B cell (primary cell): ENCODE measurements at regions not wholly inside any gene's neighbourhood (a gene's known extent, or its start where the extent isn't known, plus 50 kb on each side); places are given as distances from the start of the nearest gene placed in this dataset.

Source experiments
- ATAC-seq: fragments of 200-7000 bp; cut with Tn5 transposase; one replicate; pipeline ENCODE4 v1.10.0; 2021; ENCODE audit warnings: low read depth, mild to moderate bottlenecking, moderate number of reproducible peaks, moderate library complexity
- CTCF ChIA-PET: fragments of 350-600 bp; sonication (Branson Sonifier 250); formaldehyde crosslinking; loops from one replicate; lab custom pipeline; 2021; ENCODE audit warnings: antibody characterized with exemption, inconsistent platforms; lab: Charles Lee
- POLR2A ChIA-PET: fragments of 350-600 bp; sonication (Branson Sonifier 250); formaldehyde crosslinking; loops from one replicate; lab custom pipeline; 2021; ENCODE audit warnings: antibody characterized with exemption; lab: Charles Lee
- DNase-seq: peaks from one replicate; pipeline ENCODE4 v3.0.0; 2013
- H2AFZ ChIP-seq: 2 replicates; pipeline ENCODE4 v1.6.1; 2012; ENCODE audit warnings: mild to moderate bottlenecking, low read depth, low read length; ENCODE audit not compliant: insufficient read depth, poor library complexity, severe bottlenecking
- H3K27ac ChIP-seq, 2 donors: 1 replicate in 1 of 2; 2 replicates in 1 of 2; pipeline ENCODE4 v1.5.1; 2012 to 2013; ENCODE audit warnings: low read length in 2 of 2, mild to moderate bottlenecking in 2 of 2, moderate library complexity in 1 of 2
- H3K27me3 ChIP-seq, 4 experiments: fragments of 200-600 bp in 1 of 4; sonication (generic) in 1 of 4; replicated peaks in 1 of 4; 1 replicate in 2 of 4; 2 replicates in 2 of 4; pipeline versions ENCODE4 v1.6.1 to v1.7.0; 2013 to 2016; ENCODE audit warnings: low read length in 3 of 4, mild to moderate bottlenecking in 2 of 4, mixed read lengths in 1 of 4, moderate library complexity in 1 of 4; ENCODE audit not compliant: insufficient read depth in 4 of 4, control insufficient read depth in 3 of 4; ENCODE audit errors: control extremely low read depth in 1 of 4
- H3K36me3 ChIP-seq, 2 experiments: replicated peaks in 1 of 2; 1 replicate in 1 of 2; 2 replicates in 1 of 2; pipeline versions ENCODE4 v1.6.1 to v1.7.1; 2013; ENCODE audit warnings: low read length in 1 of 2; ENCODE audit not compliant: insufficient read depth in 2 of 2, control insufficient read depth in 1 of 2; ENCODE audit errors: control extremely low read depth in 1 of 2, extremely low read depth in 1 of 2
- H3K4me1 ChIP-seq, 2 donors: fragments of 200-600 bp in 1 of 2; sonication (generic) in 1 of 2; 1 replicate in 1 of 2; 2 replicates in 1 of 2; pipeline versions ENCODE4 v1.5.1 to v1.6.1; 2013 to 2017; ENCODE audit warnings: low read length in 2 of 2; ENCODE audit not compliant: control insufficient read depth in 2 of 2, insufficient read depth in 2 of 2
- H3K4me2 ChIP-seq: replicated peaks from 2 replicates; pipeline ENCODE3; 2012; ENCODE audit warnings: mild to moderate bottlenecking, low read depth, low read length; ENCODE audit not compliant: poor library complexity, severe bottlenecking
- H3K4me3 ChIP-seq, 5 experiments: fragments of 200-600 bp in 1 of 5; sonication (generic) in 1 of 5; 1 replicate in 3 of 5; 2 replicates in 2 of 5; pipeline versions ENCODE4 v1.5.1 to v1.7.0; 2011 to 2016; ENCODE audit warnings: low read length in 4 of 5, mild to moderate bottlenecking in 4 of 5, low read depth in 2 of 5, control low read depth in 1 of 5, moderate library complexity in 1 of 5; ENCODE audit not compliant: insufficient read depth in 1 of 5; ENCODE audit errors: control extremely low read depth in 1 of 5, extremely low read depth in 1 of 5
- H3K79me2 ChIP-seq: fragments of 200-600 bp; sonication (generic); one replicate; pipeline ENCODE4 v1.6.0; 2016; ENCODE audit warnings: low read length; ENCODE audit not compliant: control insufficient read depth, insufficient read depth
- H3K9ac ChIP-seq: fragments of 200-600 bp; sonication (generic); 2 replicates; pipeline ENCODE4 v1.6.1; 2017; ENCODE audit warnings: mild to moderate bottlenecking, low read length, moderate library complexity
- H3K9me3 ChIP-seq, 3 donors: one replicate each; pipeline versions ENCODE4 v1.6.1 to v1.7.1; 2013; ENCODE audit warnings: low read length in 2 of 3; ENCODE audit not compliant: control insufficient read depth in 2 of 3, insufficient read depth in 1 of 3; ENCODE audit errors: control extremely low read depth in 1 of 3
- H4K20me1 ChIP-seq: 2 replicates; pipeline ENCODE4 v1.6.0; 2012; ENCODE audit warnings: mild to moderate bottlenecking, low read length; ENCODE audit not compliant: insufficient read depth, control insufficient read depth, poor library complexity, severe bottlenecking
- H3K27ac Mint-ChIP-seq: one replicate; pipeline ENCODE4 v1.8.0; 2021; ENCODE audit warnings: mixed read lengths
- H3K27me3 Mint-ChIP-seq: one replicate; pipeline ENCODE4 v1.8.0; 2021; ENCODE audit warnings: mixed read lengths
- H3K4me1 Mint-ChIP-seq: one replicate; pipeline ENCODE4 v1.8.0; 2021; ENCODE audit warnings: mixed read lengths
- H3K4me3 Mint-ChIP-seq: one replicate; pipeline ENCODE4 v1.8.0; 2021; ENCODE audit warnings: mixed read lengths
- H3K9me3 Mint-ChIP-seq: one replicate; pipeline ENCODE4 v1.8.0; 2022; ENCODE audit warnings: mixed read lengths; ENCODE audit not compliant: insufficient read depth
- CTCF ChIP-seq: fragments of 200-600 bp; IDR thresholded peaks from one replicate; pipeline ENCODE4 v1.8.0; 2022; ENCODE audit warnings: antibody characterized with exemption, mild to moderate bottlenecking
- EZH2 ChIP-seq: IDR thresholded peaks from 2 replicates; pipeline ENCODE4 v1.6.1; 2012; ENCODE audit warnings: borderline replicate concordance, low read depth, mild to moderate bottlenecking, moderate library complexity, low read length; ENCODE audit not compliant: insufficient read depth, poor library complexity, severe bottlenecking
- WGBS: methylation state at CpG from one replicate; pipeline ENCODE4 v1.1.5; 2013; ENCODE audit warnings: missing lambda C conversion rate; ENCODE audit not compliant: insufficient coverage; 5-methylcytosine and 5-hydroxymethylcytosine counted together
- intact Hi-C: fragments of 100-400 bp; cut with micrococcal nuclease; formaldehyde crosslinking; loops from one replicate; pipeline ENCODE4 v1.10.0; 2022

GRCh38 chr4:79540143-79540542 is 132.1 kb upstream of the GK2 start:
- no peaks in the 10 kb centered on the region for H4K20me1 ChIP-seq
- DNase-seq (no peak), ATAC-seq (no peak)
- H3K36me3 ChIP-seq = no peaks in the 10 kb centered on the region
- no peaks in the 10 kb centered on the region for H3K9me3 ChIP-seq
- intact Hi-C loops = no loop called here
- H3K9me3 Mint-ChIP-seq = peaks cover 5% of the 10 kb centered on the region
- no peak overlapping the region for H3K4me2 ChIP-seq
- H3K9ac ChIP-seq = no peak overlapping the region
- no peaks in the 10 kb centered on the region for H3K27me3 ChIP-seq
- H3K27me3 Mint-ChIP-seq = peaks cover 11% of the 10 kb centered on the region
- no peak overlapping the region for H3K27ac ChIP-seq
- no peaks in the 10 kb centered on the region for H3K79me2 ChIP-seq
- H3K27ac Mint-ChIP-seq = no peak overlapping the region
- ChIA-PET POLR2A (no interaction called here), CTCF (no interaction called here)
- no peak for TF ChIP-seq CTCF
- no peak for TF ChIP-seq EZH2
- no peaks in the 10 kb centered on the region for H3K4me1 ChIP-seq
- no peak overlapping the region for H2AFZ ChIP-seq
- no peaks in the 10 kb centered on the region for H3K4me1 Mint-ChIP-seq
- no peak overlapping the region for H3K4me3 ChIP-seq
- 11% methylated on average over 1 of the region's 4 CpGs for WGBS
- no peak overlapping the region for H3K4me3 Mint-ChIP-seq

- Histone ChIP-seq H3K79me2 (no peaks in the 10 kb centered on the region), H3K4me1 (no peaks in the 10 kb centered on the region), H3K4me2 (no peak overlapping the region), H3K27ac (no peak overlapping the region), H3K4me3 (no peak overlapping the region), H4K20me1 (no peaks in the 10 kb centered on the region), H3K36me3 (no peaks in the 10 kb centered on the region), H3K9me3 (no peaks in the 10 kb centered on the region), H2AFZ (no peak overlapping the region), H3K27me3 (no peaks in the 10 kb centered on the region), H3K9ac (no peak overlapping the region)
- intact Hi-C loops = no loop called here
- Mint-ChIP-seq H3K27ac (no peak overlapping the region), H3K9me3 (no peaks in the 10 kb centered on the region), H3K4me1 (no peaks in the 10 kb centered on the region), H3K27me3 (no peaks in the 10 kb centered on the region), H3K4me3 (no peak overlapping the region)
- TF ChIP-seq CTCF (no peak), EZH2 (no peak)
- WGBS = no CpG with 5 or more reads among the region's 1 CpG
- ATAC-seq = no peak
- POLR2A ChIA-PET = no interaction called here
- CTCF ChIA-PET = no interaction called here
- no peak for DNase-seq
These were observed 127.5 kb upstream of the GK2 start for GRCh38 chr4:79535516-79535915.
